ENCODE measurements at regions not wholly inside any gene's neighbourhood (a gene's known extent, or its start where the extent isn't known, plus 50 kb on each side); places are given as distances from the start of the nearest gene placed in this dataset.

DNA sequence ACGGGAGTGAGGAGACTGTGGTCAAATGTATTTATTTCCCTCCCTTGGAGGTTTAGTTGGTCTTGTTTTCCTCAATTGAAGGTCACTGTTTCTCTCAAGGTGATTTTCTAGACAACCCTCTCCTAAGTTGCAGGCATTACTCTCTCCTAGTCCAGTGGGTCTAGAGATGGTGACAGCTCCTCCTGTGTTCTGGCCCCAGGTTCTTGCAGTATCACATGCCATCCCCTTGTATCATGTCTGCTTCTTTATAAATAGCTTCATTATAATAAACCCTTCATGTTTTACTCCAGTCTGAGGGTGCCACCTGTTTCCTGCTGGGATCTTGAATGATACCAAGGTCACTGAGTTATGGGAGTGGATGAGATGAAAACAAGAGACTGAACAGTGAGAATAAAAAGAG is 208.0 kb upstream of the KCNN2 start:
- H3K4me1 ChIP-seq (ENCODE audit: control insufficient read depth in 2 of 2, insufficient read depth in 2 of 2, low read length in 2 of 2) = no peaks in the 10 kb centered on the region
- H3K27me3 ChIP-seq (ENCODE audit: control insufficient read depth in 2 of 2, insufficient read depth in 2 of 2, low read length in 2 of 2) = no peaks in the 10 kb centered on the region

DNA sequence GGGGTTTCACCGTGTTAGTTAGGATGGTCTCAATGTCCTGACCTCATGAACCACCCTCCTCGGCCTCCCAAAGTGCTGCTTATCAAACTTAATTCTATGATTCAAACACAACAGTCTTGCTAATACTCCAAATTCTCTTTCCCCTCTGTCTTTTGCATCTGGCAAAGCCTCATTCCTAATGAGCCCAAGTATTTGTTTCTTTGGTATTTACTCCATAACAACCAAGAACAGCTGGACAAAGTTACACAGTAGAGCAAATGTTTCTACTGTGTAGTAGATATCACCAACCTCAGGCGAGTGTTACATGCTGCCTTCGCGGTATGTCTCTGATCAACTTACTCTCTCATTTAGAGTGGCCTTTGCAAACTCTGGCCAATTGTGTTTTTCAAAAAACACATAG is 195.8 kb upstream of the KCNN2 start:
- H3K27ac ChIP-seq (ENCODE audit: low read depth in 2 of 2, low read length in 2 of 2) = no peak overlapping the region
- no peak overlapping the region for H3K9ac ChIP-seq (ENCODE audit: low read depth in 1 of 2, low read length in 2 of 2)
- H3K36me3 ChIP-seq (ENCODE audit: control insufficient read depth in 2 of 2, insufficient read depth in 2 of 2, low read length in 2 of 2) = no peaks in the 10 kb centered on the region
- H3K27me3 ChIP-seq (ENCODE audit: control insufficient read depth in 2 of 2, insufficient read depth in 2 of 2, low read length in 2 of 2) = no peaks in the 10 kb centered on the region
- no peak overlapping the region for H3K4me3 ChIP-seq (ENCODE audit: low read length in 2 of 2)
- no peaks in the 10 kb centered on the region for H3K9me3 ChIP-seq (ENCODE audit: control insufficient read depth in 2 of 2, low read length in 2 of 2)
- H3K4me1 ChIP-seq (ENCODE audit: control insufficient read depth in 2 of 2, insufficient read depth in 2 of 2, low read length in 2 of 2) = no peaks in the 10 kb centered on the region

More for the DNA sequence above, 208.0 kb upstream of the KCNN2 start:
- H3K4me3 ChIP-seq (ENCODE audit: low read length in 2 of 2) = no peak overlapping the region
- no peaks in the 10 kb centered on the region for H3K9me3 ChIP-seq (ENCODE audit: control insufficient read depth in 2 of 2, low read length in 2 of 2)
- H3K27ac ChIP-seq (ENCODE audit: low read depth in 2 of 2, low read length in 2 of 2) = no peak overlapping the region
- no peak overlapping the region for H3K9ac ChIP-seq (ENCODE audit: low read depth in 1 of 2, low read length in 2 of 2)
- H3K36me3 ChIP-seq (ENCODE audit: control insufficient read depth in 2 of 2, insufficient read depth in 2 of 2, low read length in 2 of 2) = no peaks in the 10 kb centered on the region

- no peaks in the 10 kb centered on the region for H3K9me3 ChIP-seq (ENCODE audit: control insufficient read depth in 2 of 2, low read length in 2 of 2)
- no peak overlapping the region for H3K9ac ChIP-seq (ENCODE audit: low read depth in 1 of 2, low read length in 2 of 2)
- no peaks in the 10 kb centered on the region for H3K4me1 ChIP-seq (ENCODE audit: control insufficient read depth in 2 of 2, insufficient read depth in 2 of 2, low read length in 2 of 2)
- H3K27ac ChIP-seq (ENCODE audit: low read depth in 2 of 2, low read length in 2 of 2) = no peak overlapping the region
- no peaks in the 10 kb centered on the region for H3K27me3 ChIP-seq (ENCODE audit: control insufficient read depth in 2 of 2, insufficient read depth in 2 of 2, low read length in 2 of 2)
- no peaks in the 10 kb centered on the region for H3K36me3 ChIP-seq (ENCODE audit: control insufficient read depth in 2 of 2, insufficient read depth in 2 of 2, low read length in 2 of 2)
- no peak overlapping the region for H3K4me3 ChIP-seq (ENCODE audit: low read length in 2 of 2)
Measured at GRCh38 chr5:114174131-114174530, 187.7 kb upstream of the KCNN2 start.

GRCh38 chr5:114174837-114175236 is 187.0 kb upstream of the KCNN2 start:
- Histone ChIP-seq H3K4me3 (ENCODE audit: low read length in 2 of 2) (no peak overlapping the region), H3K36me3 (ENCODE audit: control insufficient read depth in 2 of 2, insufficient read depth in 2 of 2, low read length in 2 of 2) (no peaks in the 10 kb centered on the region), H3K27me3 (ENCODE audit: control insufficient read depth in 2 of 2, insufficient read depth in 2 of 2, low read length in 2 of 2) (no peaks in the 10 kb centered on the region), H3K9me3 (ENCODE audit: control insufficient read depth in 2 of 2, low read length in 2 of 2) (no peaks in the 10 kb centered on the region), H3K9ac (ENCODE audit: low read depth in 1 of 2, low read length in 2 of 2) (no peak overlapping the region), H3K4me1 (ENCODE audit: control insufficient read depth in 2 of 2, insufficient read depth in 2 of 2, low read length in 2 of 2) (no peaks in the 10 kb centered on the region), H3K27ac (ENCODE audit: low read depth in 2 of 2, low read length in 2 of 2) (no peak overlapping the region)

DNA sequence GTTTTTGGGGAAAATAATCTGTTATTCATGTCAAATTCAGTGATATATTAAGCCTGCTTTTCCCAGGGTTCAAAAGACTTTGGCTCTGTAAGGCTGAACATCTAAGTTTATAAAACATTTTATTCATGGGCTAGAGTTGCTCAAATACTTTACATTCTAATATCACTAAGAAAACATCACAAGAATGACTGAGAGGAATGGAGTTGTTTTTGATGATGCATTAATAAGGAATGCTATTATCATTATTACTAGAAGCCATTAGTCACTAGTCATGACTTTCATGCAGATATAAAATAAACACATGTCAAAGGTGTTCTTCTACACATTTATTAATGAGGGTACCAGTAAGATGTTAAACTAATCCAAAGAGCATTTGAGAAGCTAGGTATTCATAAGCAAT is 185.5 kb upstream of the KCNN2 start:
- no peak overlapping the region for H3K9ac ChIP-seq (ENCODE audit: low read depth in 1 of 2, low read length in 2 of 2)
- H3K27ac ChIP-seq (ENCODE audit: low read depth in 2 of 2, low read length in 2 of 2) = no peak overlapping the region
- no peaks in the 10 kb centered on the region for H3K4me1 ChIP-seq (ENCODE audit: control insufficient read depth in 2 of 2, insufficient read depth in 2 of 2, low read length in 2 of 2)
- H3K27me3 ChIP-seq (ENCODE audit: control insufficient read depth in 2 of 2, insufficient read depth in 2 of 2, low read length in 2 of 2) = no peaks in the 10 kb centered on the region
- H3K36me3 ChIP-seq (ENCODE audit: control insufficient read depth in 2 of 2, insufficient read depth in 2 of 2, low read length in 2 of 2) = no peaks in the 10 kb centered on the region
- H3K9me3 ChIP-seq (ENCODE audit: control insufficient read depth in 2 of 2, low read length in 2 of 2) = no peaks in the 10 kb centered on the region
- no peak overlapping the region for H3K4me3 ChIP-seq (ENCODE audit: low read length in 2 of 2)

- H3K4me1 ChIP-seq (ENCODE audit: control insufficient read depth in 2 of 2, insufficient read depth in 2 of 2, low read length in 2 of 2) = no peaks in the 10 kb centered on the region
- no peak overlapping the region for H3K27ac ChIP-seq (ENCODE audit: low read depth in 2 of 2, low read length in 2 of 2)
- H3K9ac ChIP-seq (ENCODE audit: low read depth in 1 of 2, low read length in 2 of 2) = no peak overlapping the region
- H3K36me3 ChIP-seq (ENCODE audit: control insufficient read depth in 2 of 2, insufficient read depth in 2 of 2, low read length in 2 of 2) = no peaks in the 10 kb centered on the region
- H3K4me3 ChIP-seq (ENCODE audit: low read length in 2 of 2) = no peak overlapping the region
- H3K27me3 ChIP-seq (ENCODE audit: control insufficient read depth in 2 of 2, insufficient read depth in 2 of 2, low read length in 2 of 2) = no peaks in the 10 kb centered on the region
- no peaks in the 10 kb centered on the region for H3K9me3 ChIP-seq (ENCODE audit: control insufficient read depth in 2 of 2, low read length in 2 of 2)
Measured at GRCh38 chr5:114179134-114179533, 182.7 kb upstream of the KCNN2 start.

GRCh38 chr5:114184006-114184405 is 177.9 kb upstream of the KCNN2 start:
- Histone ChIP-seq H3K27me3 (ENCODE audit: control insufficient read depth in 2 of 2, insufficient read depth in 2 of 2, low read length in 2 of 2) (no peaks in the 10 kb centered on the region), H3K9me3 (ENCODE audit: control insufficient read depth in 2 of 2, low read length in 2 of 2) (no peaks in the 10 kb centered on the region), H3K9ac (ENCODE audit: low read depth in 1 of 2, low read length in 2 of 2) (no peak overlapping the region), H3K4me1 (ENCODE audit: control insufficient read depth in 2 of 2, insufficient read depth in 2 of 2, low read length in 2 of 2) (no peaks in the 10 kb centered on the region), H3K27ac (ENCODE audit: low read depth in 2 of 2, low read length in 2 of 2) (no peak overlapping the region), H3K4me3 (ENCODE audit: low read length in 2 of 2) (no peak overlapping the region), H3K36me3 (ENCODE audit: control insufficient read depth in 2 of 2, insufficient read depth in 2 of 2, low read length in 2 of 2) (no peaks in the 10 kb centered on the region)

DNA sequence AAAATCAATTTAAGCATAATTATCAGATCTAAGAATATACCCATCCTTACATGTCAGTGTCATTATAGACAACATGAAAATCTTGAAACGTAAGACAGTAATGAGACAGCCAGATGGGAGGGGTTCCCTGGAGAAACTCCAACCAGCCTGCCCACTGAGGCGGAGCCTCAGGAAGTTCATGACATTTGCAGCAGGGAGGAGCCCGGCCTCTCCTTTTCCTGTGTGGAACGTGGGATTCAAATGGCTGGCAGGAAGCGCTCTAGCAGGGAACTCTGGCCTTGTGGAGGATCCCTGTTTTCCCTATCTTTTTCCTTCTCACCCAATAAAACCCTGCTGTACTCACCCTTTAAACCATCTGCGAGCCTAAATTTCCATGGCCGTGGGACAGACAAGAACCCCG is 176.6 kb upstream of the KCNN2 start:
- no peak overlapping the region for H3K27ac ChIP-seq (ENCODE audit: low read depth in 2 of 2, low read length in 2 of 2)
- H3K9ac ChIP-seq (ENCODE audit: low read depth in 1 of 2, low read length in 2 of 2) = no peak overlapping the region
- no peaks in the 10 kb centered on the region for H3K27me3 ChIP-seq (ENCODE audit: control insufficient read depth in 2 of 2, insufficient read depth in 2 of 2, low read length in 2 of 2)
- no peak overlapping the region for H3K4me3 ChIP-seq (ENCODE audit: low read length in 2 of 2)
- H3K36me3 ChIP-seq (ENCODE audit: control insufficient read depth in 2 of 2, insufficient read depth in 2 of 2, low read length in 2 of 2) = no peaks in the 10 kb centered on the region
- no peaks in the 10 kb centered on the region for H3K9me3 ChIP-seq (ENCODE audit: control insufficient read depth in 2 of 2, low read length in 2 of 2)
- no peaks in the 10 kb centered on the region for H3K4me1 ChIP-seq (ENCODE audit: control insufficient read depth in 2 of 2, insufficient read depth in 2 of 2, low read length in 2 of 2)

DNA sequence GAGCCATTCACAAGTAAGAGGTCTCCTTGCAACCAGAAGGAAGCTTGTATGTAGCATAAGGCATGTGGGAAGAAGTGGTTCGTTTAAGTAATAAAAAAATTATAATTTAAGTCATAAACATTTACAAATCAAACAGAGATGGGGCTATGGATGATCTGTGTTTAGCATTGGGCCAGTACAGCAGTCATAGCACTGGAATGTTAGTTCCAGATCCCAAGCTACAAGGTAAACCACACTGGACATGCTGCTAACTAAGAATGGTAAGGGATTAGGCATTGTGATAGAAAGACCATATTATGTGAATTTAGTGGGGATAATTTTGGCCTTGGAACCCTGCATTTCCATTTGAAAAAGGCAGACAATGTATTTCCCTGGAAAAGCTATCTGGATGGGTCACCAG is 170.4 kb upstream of the KCNN2 start:
- Histone ChIP-seq H3K27ac (ENCODE audit: low read depth in 2 of 2, low read length in 2 of 2) (no peak overlapping the region), H3K36me3 (ENCODE audit: control insufficient read depth in 2 of 2, insufficient read depth in 2 of 2, low read length in 2 of 2) (no peaks in the 10 kb centered on the region), H3K27me3 (ENCODE audit: control insufficient read depth in 2 of 2, insufficient read depth in 2 of 2, low read length in 2 of 2) (no peaks in the 10 kb centered on the region), H3K4me3 (ENCODE audit: low read length in 2 of 2) (no peak overlapping the region), H3K9ac (ENCODE audit: low read depth in 1 of 2, low read length in 2 of 2) (no peak overlapping the region), H3K4me1 (ENCODE audit: control insufficient read depth in 2 of 2, insufficient read depth in 2 of 2, low read length in 2 of 2) (no peaks in the 10 kb centered on the region), H3K9me3 (ENCODE audit: control insufficient read depth in 2 of 2, low read length in 2 of 2) (no peaks in the 10 kb centered on the region)

- no peaks in the 10 kb centered on the region for H3K4me1 ChIP-seq (ENCODE audit: control insufficient read depth in 2 of 2, insufficient read depth in 2 of 2, low read length in 2 of 2)
- H3K36me3 ChIP-seq (ENCODE audit: control insufficient read depth in 2 of 2, insufficient read depth in 2 of 2, low read length in 2 of 2) = no peaks in the 10 kb centered on the region
- no peak overlapping the region for H3K9ac ChIP-seq (ENCODE audit: low read depth in 1 of 2, low read length in 2 of 2)
- H3K27me3 ChIP-seq (ENCODE audit: control insufficient read depth in 2 of 2, insufficient read depth in 2 of 2, low read length in 2 of 2) = no peaks in the 10 kb centered on the region
- H3K4me3 ChIP-seq (ENCODE audit: low read length in 2 of 2) = no peak overlapping the region
- H3K9me3 ChIP-seq (ENCODE audit: control insufficient read depth in 2 of 2, low read length in 2 of 2) = no peaks in the 10 kb centered on the region
- no peak overlapping the region for H3K27ac ChIP-seq (ENCODE audit: low read depth in 2 of 2, low read length in 2 of 2)
Measured at GRCh38 chr5:114192108-114192507, 169.8 kb upstream of the KCNN2 start.

DNA sequence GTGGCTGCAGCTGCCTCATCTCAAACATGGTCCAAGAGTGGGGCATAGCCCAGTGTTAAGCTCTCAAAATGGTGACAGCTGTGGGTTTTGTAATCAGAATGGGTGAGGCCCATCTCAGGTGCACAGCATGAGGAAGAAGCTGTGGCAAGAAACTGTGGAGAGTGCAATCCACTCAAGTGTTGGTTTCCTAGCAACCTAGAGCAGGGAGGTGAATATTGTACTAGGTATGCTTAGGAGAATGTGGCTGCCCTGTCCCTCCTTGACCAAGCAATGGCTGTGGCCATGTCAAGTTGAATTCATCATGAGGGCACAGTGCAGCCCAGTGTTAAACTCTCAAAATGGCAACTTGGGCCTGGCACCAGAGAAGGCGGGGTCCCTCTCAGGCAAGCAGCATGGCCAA is 160.5 kb upstream of the KCNN2 start:
- Histone ChIP-seq H3K9me3 (ENCODE audit: control insufficient read depth in 2 of 2, low read length in 2 of 2) (peaks cover 0 to 3% of the 10 kb centered on the region in 2 donors), H3K36me3 (ENCODE audit: control insufficient read depth in 2 of 2, insufficient read depth in 2 of 2, low read length in 2 of 2) (no peaks in the 10 kb centered on the region), H3K4me1 (ENCODE audit: control insufficient read depth in 2 of 2, insufficient read depth in 2 of 2, low read length in 2 of 2) (no peaks in the 10 kb centered on the region), H3K4me3 (ENCODE audit: low read length in 2 of 2) (no peak overlapping the region), H3K27me3 (ENCODE audit: control insufficient read depth in 2 of 2, insufficient read depth in 2 of 2, low read length in 2 of 2) (no peaks in the 10 kb centered on the region), H3K27ac (ENCODE audit: low read depth in 2 of 2, low read length in 2 of 2) (no peak overlapping the region), H3K9ac (ENCODE audit: low read depth in 1 of 2, low read length in 2 of 2) (no peak overlapping the region)

Data from mucosa of rectum (tissue), 2 donors.